ENCODE measurements at regions not wholly inside any gene's neighbourhood (a gene's known extent, or its start where the extent isn't known, plus 50 kb on each side); places are given as distances from the start of the nearest gene placed in this dataset.

GRCh38 chr20:57053793-57054552 lies 212.5 kb downstream of the BMP7 start:
- no peak for TF ChIP-seq CTCF (IDR thresholded peaks at IDR 0.05)
- TF ChIP-seq POLR2A (IDR thresholded peaks at IDR 0.05) = no peak
